ENCODE measurements at regions not wholly inside any gene's neighbourhood (a gene's known extent, or its start where the extent isn't known, plus 50 kb on each side); places are given as distances from the start of the nearest gene placed in this dataset.
"Not testable (repeated sequence)": the region's sequence is repeated elsewhere in the genome, so short reads cannot be mapped to it uniquely, and the experiment has no call there.

DNA sequence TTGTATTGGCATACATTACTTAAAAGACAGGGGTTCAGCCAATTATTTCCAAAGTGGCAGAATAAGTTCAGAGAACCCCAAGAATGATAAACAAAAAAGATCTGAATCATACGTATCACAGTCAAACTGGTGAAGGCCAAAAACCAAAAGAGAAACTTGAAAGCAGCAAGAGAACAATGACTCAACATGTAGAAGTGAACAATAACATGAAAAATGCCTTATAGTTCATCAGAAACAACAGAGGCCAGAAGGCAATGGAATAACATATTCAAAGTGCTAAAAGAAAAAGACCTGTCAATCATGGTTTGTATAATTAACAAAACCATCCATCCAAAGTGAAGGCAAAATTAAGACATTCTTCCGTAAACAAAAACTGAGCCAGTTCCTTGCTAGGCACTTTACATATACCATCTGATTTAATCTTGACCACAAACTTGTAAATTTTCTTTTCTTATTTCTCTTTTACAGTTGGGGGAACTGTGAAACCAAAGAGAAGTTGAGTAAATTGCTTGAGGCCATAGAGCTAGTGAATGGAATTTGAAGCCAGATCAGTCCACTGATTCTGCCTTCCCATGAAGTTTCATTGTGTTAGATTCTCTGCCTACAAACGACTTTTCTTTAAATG is 232.1 kb upstream of the SEL1L start:
- no peak overlapping the region for H3K4me3 ChIP-seq (ENCODE audit: control insufficient read depth, low read depth, low read length)
- no peak for DNase-seq (ENCODE audit: low read depth)
- TF ChIP-seq, protein P1, sequence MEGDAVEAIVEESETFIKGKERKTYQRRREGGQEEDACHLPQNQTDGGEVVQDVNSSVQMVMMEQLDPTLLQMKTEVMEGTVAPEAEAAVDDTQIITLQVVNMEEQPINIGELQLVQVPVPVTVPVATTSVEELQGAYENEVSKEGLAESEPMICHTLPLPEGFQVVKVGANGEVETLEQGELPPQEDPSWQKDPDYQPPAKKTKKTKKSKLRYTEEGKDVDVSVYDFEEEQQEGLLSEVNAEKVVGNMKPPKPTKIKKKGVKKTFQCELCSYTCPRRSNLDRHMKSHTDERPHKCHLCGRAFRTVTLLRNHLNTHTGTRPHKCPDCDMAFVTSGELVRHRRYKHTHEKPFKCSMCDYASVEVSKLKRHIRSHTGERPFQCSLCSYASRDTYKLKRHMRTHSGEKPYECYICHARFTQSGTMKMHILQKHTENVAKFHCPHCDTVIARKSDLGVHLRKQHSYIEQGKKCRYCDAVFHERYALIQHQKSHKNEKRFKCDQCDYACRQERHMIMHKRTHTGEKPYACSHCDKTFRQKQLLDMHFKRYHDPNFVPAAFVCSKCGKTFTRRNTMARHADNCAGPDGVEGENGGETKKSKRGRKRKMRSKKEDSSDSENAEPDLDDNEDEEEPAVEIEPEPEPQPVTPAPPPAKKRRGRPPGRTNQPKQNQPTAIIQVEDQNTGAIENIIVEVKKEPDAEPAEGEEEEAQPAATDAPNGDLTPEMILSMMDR (IDR thresholded peaks at IDR 0.05; ENCODE audit: control insufficient read depth, insufficient read depth, low read depth, low read length, missing control alignments), result no peak

DNA sequence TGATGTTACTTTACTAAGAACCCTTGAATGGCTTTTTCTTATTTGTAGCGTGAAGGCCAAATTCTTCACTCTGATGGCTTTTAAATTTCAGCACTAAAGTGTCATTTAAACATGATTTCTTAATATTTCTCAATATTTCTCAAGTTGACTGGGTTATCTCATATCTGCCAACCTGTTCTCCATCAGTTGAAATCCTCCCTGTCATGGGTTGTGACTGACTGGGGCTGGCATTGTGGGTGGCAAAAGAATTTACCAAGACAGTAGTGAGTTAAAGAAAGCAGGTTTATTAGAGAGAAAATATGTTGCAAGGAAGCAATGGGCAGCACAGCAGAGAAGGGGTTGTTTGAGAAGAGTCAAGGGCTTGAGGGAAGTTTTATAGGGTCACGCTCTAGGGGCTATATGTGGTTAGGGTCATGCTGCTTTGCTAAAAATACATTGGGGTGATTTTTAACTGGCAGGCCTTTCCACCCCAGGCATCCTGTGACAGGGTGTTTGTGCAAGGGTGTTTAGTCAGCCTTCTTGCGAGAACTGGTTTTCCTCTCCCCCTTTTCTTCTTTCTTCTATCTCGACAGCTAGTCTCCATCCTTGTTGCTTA is 232.8 kb upstream of the SEL1L start:
- no peak for DNase-seq (ENCODE audit: low read depth)
- TF ChIP-seq, protein P1 (IDR thresholded peaks at IDR 0.05; ENCODE audit: control insufficient read depth, insufficient read depth, low read depth, low read length, missing control alignments), result no peak
- H3K4me3 ChIP-seq (ENCODE audit: control insufficient read depth, low read depth, low read length), result no peak overlapping the region

DNA sequence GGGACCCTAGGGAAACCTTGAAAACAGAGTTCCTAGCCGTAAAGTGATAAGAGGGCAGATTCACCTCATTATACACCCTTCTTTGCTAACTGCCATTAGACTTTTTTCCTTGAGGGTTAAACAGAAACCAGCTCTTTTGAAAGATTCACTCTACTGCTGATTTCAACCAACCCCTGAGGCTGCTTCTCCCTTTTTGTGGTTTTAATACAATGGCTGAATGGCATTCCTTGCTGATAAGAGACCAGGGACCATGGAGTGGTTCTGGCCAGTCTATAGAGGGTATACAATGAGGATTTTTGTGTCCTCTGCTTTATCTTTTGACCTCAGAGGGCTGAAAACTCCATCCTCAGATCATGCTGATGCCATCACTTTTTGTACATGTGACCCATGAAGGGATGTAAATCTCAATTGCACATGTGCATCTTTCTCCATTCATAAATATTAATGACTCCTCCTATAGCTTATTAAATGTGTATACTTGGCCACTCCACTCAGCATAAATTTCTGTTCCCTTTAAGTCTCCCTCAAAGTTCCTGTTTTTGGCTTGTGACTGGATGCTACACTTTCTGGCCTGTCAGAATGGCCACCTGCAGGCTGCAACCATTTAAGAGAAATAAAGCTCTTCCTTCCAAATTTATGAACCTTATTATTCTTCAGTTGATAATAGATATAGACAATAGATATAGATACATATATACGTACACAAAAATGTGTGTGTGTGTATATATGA is 233.8 kb upstream of the SEL1L start:
- no peak for DNase-seq (ENCODE audit: low read depth)
- H3K4me3 ChIP-seq (ENCODE audit: control insufficient read depth, low read depth, low read length), result no peak overlapping the region
- TF ChIP-seq, protein P1 (IDR thresholded peaks at IDR 0.05; ENCODE audit: control insufficient read depth, insufficient read depth, low read depth, low read length, missing control alignments), result no peak

DNA sequence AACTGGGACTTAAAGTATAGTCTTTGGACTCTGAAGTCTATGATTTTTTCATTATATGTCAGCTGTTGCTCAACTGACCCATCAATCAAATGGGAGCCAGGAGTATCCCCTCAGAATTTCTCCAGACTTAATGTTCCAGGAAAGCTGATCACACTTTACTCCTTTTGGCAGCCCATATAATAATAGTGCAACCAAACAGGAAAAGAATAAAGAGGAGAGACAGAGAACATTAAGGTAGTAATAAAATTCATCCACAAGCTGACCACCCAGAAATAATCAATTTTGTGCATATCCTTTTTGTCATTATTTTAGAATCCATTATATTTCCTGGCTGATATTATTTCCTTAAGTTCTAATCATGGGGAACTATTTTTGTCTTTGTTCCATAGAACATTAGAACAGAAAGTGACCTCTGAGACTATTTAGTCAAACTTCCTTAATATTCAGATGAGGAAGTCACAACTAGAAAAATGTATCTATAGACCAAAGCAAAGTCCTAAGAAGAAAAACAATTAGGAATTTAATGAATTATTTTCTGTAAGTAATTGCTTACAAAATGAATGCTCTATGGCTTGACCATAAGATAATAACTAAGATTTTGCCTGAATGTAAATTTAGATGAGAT is 238.1 kb upstream of the SEL1L start:
- H3K4me3 ChIP-seq (ENCODE audit: control insufficient read depth, low read depth, low read length), result no peak overlapping the region

DNA sequence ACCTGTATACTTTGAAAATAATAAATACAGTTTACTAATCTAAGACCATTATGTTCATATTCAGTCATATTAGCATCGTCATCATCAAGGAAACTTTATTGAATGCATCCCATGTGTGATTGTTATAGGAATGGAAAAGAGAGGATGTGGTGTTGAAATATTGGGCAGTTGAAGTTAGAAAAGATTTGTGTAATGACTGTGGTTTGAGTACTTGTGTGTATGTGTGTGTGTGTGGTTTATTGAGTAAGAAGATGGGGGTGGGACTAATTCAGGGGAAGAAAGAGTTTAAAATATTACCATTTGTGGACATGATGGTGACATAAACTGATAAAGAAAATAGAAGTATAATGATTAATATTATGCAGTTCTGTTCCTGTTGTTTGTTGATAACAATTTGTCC is 238.7 kb upstream of the SEL1L start:
- DNase-seq (ENCODE audit: low read depth), result no peak
- H3K4me3 ChIP-seq (ENCODE audit: control insufficient read depth, low read depth, low read length), result no peak overlapping the region
- TF ChIP-seq, protein P1 (IDR thresholded peaks at IDR 0.05; ENCODE audit: control insufficient read depth, insufficient read depth, low read depth, low read length, missing control alignments), result no peak

More for the DNA sequence above, 238.1 kb upstream of the SEL1L start:
- TF ChIP-seq, protein P1 (IDR thresholded peaks at IDR 0.05; ENCODE audit: control insufficient read depth, insufficient read depth, low read depth, low read length, missing control alignments), result no peak
- no peak for DNase-seq (ENCODE audit: low read depth)

DNA sequence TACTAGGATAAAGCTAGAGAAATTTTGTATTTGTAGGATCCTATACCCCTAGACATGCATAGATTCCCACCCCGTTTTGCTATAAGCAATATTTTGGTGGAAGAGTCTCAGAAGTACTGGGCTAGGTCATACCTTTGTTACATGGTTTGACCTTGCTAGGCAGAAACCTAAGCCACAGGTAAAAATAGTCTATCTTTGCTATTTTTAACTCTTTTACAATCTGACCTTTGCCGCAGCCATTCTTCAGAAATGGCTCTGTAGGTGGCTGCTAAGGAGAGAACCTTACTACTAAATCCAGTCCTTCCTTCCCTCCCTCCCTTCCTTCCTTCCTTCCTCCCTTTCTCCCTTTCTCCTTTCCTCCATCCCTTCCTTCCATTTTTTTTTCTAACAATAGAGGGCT is 242.9 kb upstream of the SEL1L start:
- no peak for DNase-seq (ENCODE audit: low read depth)
- TF ChIP-seq, protein P1 (IDR thresholded peaks at IDR 0.05; ENCODE audit: control insufficient read depth, insufficient read depth, low read depth, low read length, missing control alignments), result no peak
- H3K4me3 ChIP-seq (ENCODE audit: control insufficient read depth, low read depth, low read length), result no peak overlapping the region

DNA sequence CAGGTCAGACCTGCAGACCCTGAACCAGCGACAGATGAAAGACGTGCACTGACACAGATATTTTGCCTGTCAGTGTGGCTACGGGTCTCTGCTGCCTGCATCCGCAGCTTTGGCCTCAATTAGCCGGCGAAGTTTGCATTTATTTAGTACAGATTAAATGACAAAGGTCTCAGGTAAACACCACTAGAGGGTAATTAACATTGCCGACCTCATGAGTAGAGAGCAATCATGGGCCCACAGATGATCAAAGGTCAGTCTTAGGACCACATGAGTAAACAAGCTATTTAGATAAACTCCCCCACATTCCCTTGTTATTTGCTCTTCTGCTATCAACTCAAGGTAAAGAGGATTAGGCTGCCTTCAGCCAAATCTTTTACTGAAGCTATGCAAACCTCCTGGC is 248.1 kb upstream of the SEL1L start:
- not testable (repeated sequence) for H3K4me3 ChIP-seq (ENCODE audit: control insufficient read depth, low read depth, low read length); DNase-seq (ENCODE audit: low read depth)
